NCI-H2081 treated with DMSO at 0.1 percent for 48 hours (cell line): ENCODE measurements at regions not wholly inside any gene's neighbourhood (a gene's known extent, or its start where the extent isn't known, plus 50 kb on each side); places are given as distances from the start of the nearest gene placed in this dataset.

Experiments used
- DNase-seq: peaks from one replicate; lab custom pipeline; 2025; lab: John Stamatoyannopoulos, UW

GRCh38 chr3:43979645-43980044 is 262.0 kb upstream of the TOPAZ1 start:
- DNase-seq, result no peak

GRCh38 chr3:43994657-43995546 is 246.8 kb upstream of the TOPAZ1 start:
- no peak for DNase-seq

- DNase-seq, result no peak
Measured at GRCh38 chr3:43995547-43996378, 245.9 kb upstream of the TOPAZ1 start.

GRCh38 chr3:43996379-43997301 is 245.0 kb upstream of the TOPAZ1 start:
- no peak for DNase-seq

- DNase-seq, result no peak
Measured at GRCh38 chr3:43997316-43997715, 244.4 kb upstream of the TOPAZ1 start.

GRCh38 chr3:43997788-43998369 is 243.8 kb upstream of the TOPAZ1 start:
- no peak for DNase-seq

GRCh38 chr3:43998370-43998835 is 243.3 kb upstream of the TOPAZ1 start:
- no peak for DNase-seq

- no peak for DNase-seq
Measured at GRCh38 chr3:43998836-43999727, 242.6 kb upstream of the TOPAZ1 start.

GRCh38 chr3:43999728-44000319 is 241.9 kb upstream of the TOPAZ1 start:
- no peak for DNase-seq

- DNase-seq, result no peak
Measured at GRCh38 chr3:44000586-44000985, 241.1 kb upstream of the TOPAZ1 start.

- no peak for DNase-seq
Measured at GRCh38 chr3:44001072-44001471, 240.6 kb upstream of the TOPAZ1 start.

GRCh38 chr3:44003801-44004200 is 237.9 kb upstream of the TOPAZ1 start:
- DNase-seq, result no peak

- no peak for DNase-seq
Measured at GRCh38 chr3:44011680-44012079, 230.0 kb upstream of the TOPAZ1 start.

GRCh38 chr3:44012160-44012899 is 229.4 kb upstream of the TOPAZ1 start:
- no peak for DNase-seq

GRCh38 chr3:44013967-44014366 is 227.7 kb upstream of the TOPAZ1 start:
- no peak for DNase-seq

- DNase-seq, result no peak
Measured at GRCh38 chr3:44015170-44015569, 226.5 kb upstream of the TOPAZ1 start.

GRCh38 chr3:44016818-44017217 is 224.9 kb upstream of the TOPAZ1 start:
- DNase-seq, result no peak

- no peak for DNase-seq
Measured at GRCh38 chr3:44018926-44019325, 222.8 kb upstream of the TOPAZ1 start.

GRCh38 chr3:44019736-44020135 is 221.9 kb upstream of the TOPAZ1 start:
- DNase-seq, result no peak
